Fibroblast of villous mesenchyme (primary cell): ENCODE measurements at regions not wholly inside any gene's neighbourhood (a gene's known extent, or its start where the extent isn't known, plus 50 kb on each side); places are given as distances from the start of the nearest gene placed in this dataset.

Experiments used
- DNase-seq: peaks from one replicate; pipeline ENCODE4 v3.0.0-alpha.2; 2010; ENCODE audit warnings: low read depth
- H3K4me3 ChIP-seq: 2 replicates; pipeline ENCODE4 v1.5.1; 2011; ENCODE audit warnings: low read depth, mild to moderate bottlenecking, low read length
- CTCF ChIP-seq: IDR thresholded peaks from 2 replicates; pipeline ENCODE4 v1.5.1; 2012; ENCODE audit warnings: low read depth, mild to moderate bottlenecking, low read length; ENCODE audit not compliant: insufficient read depth

DNA sequence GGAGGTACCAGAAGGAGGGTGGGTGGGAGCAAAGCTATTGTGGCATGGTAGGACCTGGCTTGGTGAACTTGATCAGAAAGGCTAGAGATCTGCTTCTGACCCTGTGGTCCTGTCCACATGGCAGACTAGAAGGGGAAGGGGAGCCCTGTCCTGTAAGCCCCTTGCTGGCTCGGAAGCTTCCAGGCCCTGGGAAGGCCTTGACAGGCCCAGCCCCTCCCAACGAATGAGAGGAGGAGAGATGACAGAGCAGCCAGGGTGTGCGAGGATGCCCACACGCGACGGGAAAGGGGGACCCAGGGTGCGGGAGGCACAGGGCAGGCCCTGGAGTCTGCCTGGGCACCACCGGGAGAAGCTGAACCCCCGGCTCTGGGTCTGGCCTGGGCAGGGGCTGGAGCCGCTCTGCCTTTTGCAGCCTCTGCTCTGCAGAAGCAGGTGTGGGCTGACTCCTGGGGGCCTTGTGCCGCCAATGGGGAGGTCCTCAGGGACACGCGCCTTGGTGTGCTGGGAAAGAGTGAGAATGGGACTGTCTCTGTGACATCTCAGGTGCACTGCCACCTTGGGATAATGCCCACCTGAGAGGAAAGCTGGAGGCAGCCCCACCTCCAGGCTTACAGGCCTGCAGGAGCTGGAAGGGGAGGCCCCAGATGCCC lies 1447.5 kb downstream of the BRD1 start:
- no peak for DNase-seq

DNA sequence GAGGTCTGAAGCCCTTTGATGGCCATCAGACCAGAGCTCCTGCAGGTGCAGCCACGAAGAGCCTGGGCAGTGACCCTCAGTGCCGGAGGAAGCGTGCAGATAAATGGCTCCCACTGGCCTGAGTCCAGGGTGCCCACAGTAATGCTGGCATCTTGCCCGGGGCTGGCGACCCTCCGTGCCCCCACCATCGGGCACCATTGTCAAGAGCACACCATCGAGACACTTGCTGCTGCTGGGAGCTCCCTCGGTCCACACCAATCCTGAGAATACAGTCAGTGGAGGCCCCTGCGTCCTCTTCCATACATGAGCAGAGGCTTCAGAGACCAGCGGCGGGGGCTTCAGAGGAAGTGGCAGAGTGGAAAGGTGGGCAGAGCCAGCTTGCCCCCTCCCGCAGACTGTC lies 1448.3 kb downstream of the BRD1 start:
- no peak overlapping the region for H3K4me3 ChIP-seq
- DNase-seq = no peak
- no peak for TF ChIP-seq CTCF

More for the DNA sequence above, 1447.5 kb downstream of the BRD1 start:
- no peak for TF ChIP-seq CTCF
- no peak overlapping the region for H3K4me3 ChIP-seq

- TF ChIP-seq CTCF = no peak
- no peak for DNase-seq
- H3K4me3 ChIP-seq = no peak overlapping the region
Measured at GRCh38 chr22:48378673-48379072, 1449.0 kb downstream of the BRD1 start.

- no peak overlapping the region for H3K4me3 ChIP-seq
- no peak for TF ChIP-seq CTCF
- DNase-seq = no peak
Measured at GRCh38 chr22:48376936-48377712, 1450.5 kb downstream of the BRD1 start.

DNA sequence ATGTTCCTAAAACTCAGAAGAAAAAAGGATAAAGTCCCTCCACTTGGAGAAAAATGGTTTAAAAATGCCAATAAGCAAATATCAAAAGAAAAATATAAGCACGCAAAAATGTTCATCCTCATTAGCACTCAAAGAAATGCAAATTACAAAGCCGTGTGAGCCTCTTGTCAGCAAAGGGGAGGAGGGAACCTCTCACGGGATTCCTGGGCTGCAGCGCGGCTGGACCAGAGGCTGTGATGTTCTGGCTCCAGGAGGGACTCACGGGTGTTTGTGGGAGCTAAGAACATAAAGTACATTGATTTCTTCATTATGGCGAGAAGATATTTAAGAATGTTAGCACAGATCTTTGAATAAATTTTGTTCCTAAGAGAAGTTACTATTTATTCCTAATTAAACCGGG lies 1451.2 kb downstream of the BRD1 start:
- no peak for TF ChIP-seq CTCF
- H3K4me3 ChIP-seq = no peak overlapping the region
- DNase-seq = no peak

DNA sequence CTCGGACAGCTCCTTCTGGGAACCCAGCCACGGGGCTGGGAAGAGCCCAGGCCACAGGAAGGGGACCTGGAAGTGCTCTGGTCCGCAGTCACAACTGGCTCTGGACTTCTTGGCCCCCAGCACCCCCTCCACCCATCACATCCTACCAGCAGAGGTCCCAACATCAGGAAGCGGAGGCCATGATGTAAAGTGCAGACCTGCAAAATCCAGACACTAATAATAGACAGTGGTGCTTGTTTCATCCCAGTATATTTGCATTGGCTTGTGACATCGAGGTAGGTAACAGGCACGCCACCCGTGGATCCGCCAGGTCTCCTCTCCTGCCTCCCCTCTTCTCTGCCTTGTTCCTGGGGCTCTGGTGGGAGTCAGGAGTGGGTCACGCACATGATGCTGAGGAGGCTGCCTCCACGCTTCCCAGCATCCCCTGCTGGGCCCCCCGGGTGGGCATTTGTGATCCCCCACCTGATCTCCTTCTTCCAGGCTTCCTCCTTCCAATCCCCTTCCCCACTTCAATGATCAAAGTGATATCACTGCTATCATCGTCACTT lies 1454.0 kb downstream of the BRD1 start:
- no peak overlapping the region for H3K4me3 ChIP-seq
- DNase-seq = no peak
- TF ChIP-seq CTCF = no peak
